Choroid plexus epithelial cell (primary cell): ENCODE measurements at regions not wholly inside any gene's neighbourhood (a gene's known extent, or its start where the extent isn't known, plus 50 kb on each side); places are given as distances from the start of the nearest gene placed in this dataset.
A peak's percentile ranks its signal among the peaks of the same experiment; 100 is the strongest.

Experiments
- DNase-seq: peaks from one replicate; pipeline ENCODE4 v3.0.0-alpha.2; 2010; ENCODE audit warnings: low read depth
- H3K4me3 ChIP-seq: 2 replicates; pipeline ENCODE4 v1.5.1; 2011; ENCODE audit warnings: low read depth, mild to moderate bottlenecking, control low read depth, low read length, moderate library complexity
- CTCF ChIP-seq: conservative IDR thresholded peaks from 2 replicates; pipeline ENCODE4 v1.5.1; 2011; ENCODE audit warnings: low read depth, mild to moderate bottlenecking, control low read depth, inconsistent platforms, low read length, moderate library complexity

- no peak for TF ChIP-seq CTCF
- peak; percentile 70 for DNase-seq
- H3K4me3 ChIP-seq, result no peak overlapping the region
These were observed 551.3 kb upstream of the EPHA7 start for GRCh38 chr6:93970684-93971083.

GRCh38 chr6:93968126-93968525, 548.8 kb upstream of the EPHA7 start:
- no peak overlapping the region for H3K4me3 ChIP-seq

GRCh38 chr6:93964926-93965325, 545.6 kb upstream of the EPHA7 start:
- DNase-seq, result no peak
- no peak for TF ChIP-seq CTCF
- no peak overlapping the region for H3K4me3 ChIP-seq

More at GRCh38 chr6:93968126-93968525, 548.8 kb upstream of the EPHA7 start:
- DNase-seq, result no peak
- TF ChIP-seq CTCF, result no peak

GRCh38 chr6:93964321-93964720, 545.0 kb upstream of the EPHA7 start:
- H3K4me3 ChIP-seq, result no peak overlapping the region
- TF ChIP-seq CTCF, result no peak
- no peak for DNase-seq

- no peak for TF ChIP-seq CTCF
- no peak overlapping the region for H3K4me3 ChIP-seq
- no peak for DNase-seq
These were observed 543.2 kb upstream of the EPHA7 start for GRCh38 chr6:93962566-93962965.

GRCh38 chr6:93954584-93954983, 535.2 kb upstream of the EPHA7 start:
- no peak for TF ChIP-seq CTCF
- DNase-seq, result no peak
- no peak overlapping the region for H3K4me3 ChIP-seq

GRCh38 chr6:93943661-93944060, 524.3 kb upstream of the EPHA7 start:
- TF ChIP-seq CTCF, result no peak
- DNase-seq, result no peak
- no peak overlapping the region for H3K4me3 ChIP-seq
